IMR-90 (cell line): ENCODE measurements at regions not wholly inside any gene's neighbourhood (a gene's known extent, or its start where the extent isn't known, plus 50 kb on each side); places are given as distances from the start of the nearest gene placed in this dataset.
"Not testable (repeated sequence)": the region's sequence is repeated elsewhere in the genome, so short reads cannot be mapped to it uniquely, and the experiment has no call there.

Source experiments
- ATAC-seq: fragments of 200-7000 bp; cut with Tn5 transposase; 2 replicates; pipeline ENCODE4 v1.9.1; 2020; ENCODE audit warnings: low read depth, mild to moderate bottlenecking, moderate library complexity
- BruUV-seq: library from RNA; stranded (reverse); fragments of 400-500 nt; replicated peaks from 2 replicates; lab custom pipeline; 2021; lab: Mats Ljungman, UMichigan
- CTCF ChIA-PET: fragments of 300-600 bp; formaldehyde crosslinking; extraction: SDS; loops from one replicate; lab custom pipeline; 2021; ENCODE audit warnings: antibody characterized with exemption; lab: Yijun Ruan, JAX
- POLR2A ChIA-PET: fragments of 300-600 bp; sonication (Branson Sonifier 250); formaldehyde crosslinking; loops from one replicate; lab custom pipeline; 2022; ENCODE audit warnings: antibody characterized with exemption; ENCODE audit not compliant: unreplicated experiment; lab: Charles Lee
- DNase-seq: peaks from one replicate; pipeline ENCODE4 v3.0.0; 2013
- H2AFZ ChIP-seq: replicated peaks from 2 replicates; pipeline ENCODE3; 2013; ENCODE audit warnings: low read length, mild to moderate bottlenecking; ENCODE audit not compliant: poor library complexity
- H2AK5ac ChIP-seq: 2 replicates; pipeline ENCODE4 v1.6.1; 2013; ENCODE audit warnings: low read depth, low read length, inconsistent platforms
- H2AK9ac ChIP-seq: replicated peaks from 2 replicates; pipeline ENCODE3; 2013; ENCODE audit warnings: mild to moderate bottlenecking, low read depth, low read length, moderate library complexity; ENCODE audit not compliant: poor library complexity
- H2BK120ac ChIP-seq: 2 replicates; pipeline ENCODE4 v1.6.1; 2013; ENCODE audit warnings: low read depth, low read length, inconsistent platforms
- H2BK15ac ChIP-seq: 3 replicates; pipeline ENCODE4 v1.6.1; 2013; ENCODE audit warnings: low read depth, low read length, inconsistent platforms
- H2BK20ac ChIP-seq: 2 replicates; pipeline ENCODE4 v1.6.1; 2013; ENCODE audit warnings: low read depth, mild to moderate bottlenecking, inconsistent platforms, low read length, moderate library complexity
- H2BK5ac ChIP-seq: 2 replicates; pipeline ENCODE4 v1.6.1; 2013; ENCODE audit warnings: mild to moderate bottlenecking, low read depth, low read length, inconsistent platforms; ENCODE audit not compliant: poor library complexity, severe bottlenecking
- H3K14ac ChIP-seq: replicated peaks from 2 replicates; pipeline ENCODE4 v1.6.1; 2013; ENCODE audit warnings: low read depth, low read length, inconsistent platforms
- H3K18ac ChIP-seq: 2 replicates; pipeline ENCODE4 v1.6.1; 2013; ENCODE audit warnings: low read depth, low read length, control low read depth
- H3K23ac ChIP-seq: 2 replicates; pipeline ENCODE4 v1.6.1; 2013; ENCODE audit warnings: low read depth, low read length, inconsistent platforms
- H3K27ac ChIP-seq: 2 replicates; pipeline ENCODE4 v1.5.1; 2013; ENCODE audit warnings: mild to moderate bottlenecking, control low read depth, low read length; ENCODE audit not compliant: insufficient read depth
- H3K27me3 ChIP-seq: 2 replicates; pipeline ENCODE4 v1.6.1; 2013; ENCODE audit warnings: low read length; ENCODE audit not compliant: control insufficient read depth, insufficient read depth
- H3K36me3 ChIP-seq: 2 replicates; pipeline ENCODE4 v1.6.1; 2013; ENCODE audit warnings: low read length, mixed read lengths; ENCODE audit not compliant: control insufficient read depth, insufficient read depth
- H3K4ac ChIP-seq: 2 replicates; pipeline ENCODE4 v1.6.1; 2013; ENCODE audit warnings: low read depth, low read length, inconsistent platforms
- H3K4me1 ChIP-seq: 2 replicates; pipeline ENCODE4 v1.6.1; 2013; ENCODE audit warnings: low read length, mixed read lengths; ENCODE audit not compliant: control insufficient read depth, insufficient read depth
- H3K4me2 ChIP-seq: 2 replicates; pipeline ENCODE4 v1.6.1; 2013; ENCODE audit warnings: low read depth, mild to moderate bottlenecking, control low read depth, low read length, moderate library complexity
- H3K4me3 ChIP-seq: 2 replicates; pipeline ENCODE4 v1.5.1; 2013; ENCODE audit warnings: low read depth, mild to moderate bottlenecking, control low read depth, low read length, moderate library complexity; ENCODE audit not compliant: insufficient read depth
- H3K56ac ChIP-seq: 2 replicates; pipeline ENCODE4 v1.6.1; 2013; ENCODE audit warnings: low read length, inconsistent platforms; ENCODE audit not compliant: insufficient read depth; ENCODE audit errors: extremely low read depth
- H3K79me1 ChIP-seq, 2 experiments: 2 replicates each; pipeline ENCODE4 v1.6.1; 2013; ENCODE audit warnings: low read length in 2 of 2, inconsistent platforms in 1 of 2, low read depth in 1 of 2
- H3K9ac ChIP-seq: 2 replicates; pipeline ENCODE4 v1.6.1; 2013; ENCODE audit warnings: low read depth, low read length, control low read depth
- H3K9me1 ChIP-seq: 2 replicates; pipeline ENCODE4 v1.6.1; 2013; ENCODE audit warnings: low read length, inconsistent platforms; ENCODE audit not compliant: insufficient read depth
- H3K9me3 ChIP-seq: 2 replicates; pipeline ENCODE4 v1.6.1; 2013; ENCODE audit warnings: low read length; ENCODE audit not compliant: control insufficient read depth, insufficient read depth
- H4K20me1 ChIP-seq: 2 replicates; pipeline ENCODE4 v1.6.1; 2013; ENCODE audit warnings: low read length, inconsistent platforms; ENCODE audit not compliant: insufficient read depth
- H4K5ac ChIP-seq: 2 replicates; pipeline ENCODE4 v1.6.1; 2013; ENCODE audit warnings: mild to moderate bottlenecking, low read depth, low read length, control low read depth
- H4K8ac ChIP-seq, 2 experiments: 2 replicates each; pipeline ENCODE4 v1.6.1; 2013; ENCODE audit warnings: low read depth in 2 of 2, low read length in 2 of 2, control low read depth in 1 of 2, inconsistent platforms in 1 of 2
- H4K91ac ChIP-seq: 2 replicates; pipeline ENCODE4 v1.6.1; 2013; ENCODE audit warnings: low read depth, low read length, inconsistent platforms; ENCODE audit not compliant: insufficient read depth
- MAFK ChIP-seq: IDR thresholded peaks from 2 replicates; pipeline ENCODE4 v1.6.1; 2012; ENCODE audit warnings: low read depth, low read length, improper control_type of control experiment
- WGBS, 2 experiments: methylation state at CpG; one replicate each; pipeline versions ENCODE4 v1.1.5 to v1.1.7; 2013; ENCODE audit warnings: missing lambda C conversion rate in 2 of 2; ENCODE audit not compliant: insufficient read length in 1 of 2; ENCODE audit errors: extremely low coverage in 2 of 2; 5-methylcytosine and 5-hydroxymethylcytosine counted together
- dilution Hi-C: fragments of 300-500 bp; cut with HindIII; formaldehyde crosslinking; loops from one replicate; pipeline ENCODE4 v1.14.3; 2018; ENCODE audit warnings: low sequenced_read_pairs; ENCODE audit not compliant: unreplicated experiment
- in situ Hi-C: fragments of 300-500 bp; cut with MboI; formaldehyde crosslinking; loops from 3 replicates; pipeline ENCODE4 v1.14.3; 2019; ENCODE audit warnings: low sequenced_read_pairs, inconsistent platforms, mixed read lengths
- intact Hi-C: fragments of 100-400 bp; cut with micrococcal nuclease; formaldehyde crosslinking; loops from 2 replicates; pipeline ENCODE4 v1.10.0; 2022

DNA sequence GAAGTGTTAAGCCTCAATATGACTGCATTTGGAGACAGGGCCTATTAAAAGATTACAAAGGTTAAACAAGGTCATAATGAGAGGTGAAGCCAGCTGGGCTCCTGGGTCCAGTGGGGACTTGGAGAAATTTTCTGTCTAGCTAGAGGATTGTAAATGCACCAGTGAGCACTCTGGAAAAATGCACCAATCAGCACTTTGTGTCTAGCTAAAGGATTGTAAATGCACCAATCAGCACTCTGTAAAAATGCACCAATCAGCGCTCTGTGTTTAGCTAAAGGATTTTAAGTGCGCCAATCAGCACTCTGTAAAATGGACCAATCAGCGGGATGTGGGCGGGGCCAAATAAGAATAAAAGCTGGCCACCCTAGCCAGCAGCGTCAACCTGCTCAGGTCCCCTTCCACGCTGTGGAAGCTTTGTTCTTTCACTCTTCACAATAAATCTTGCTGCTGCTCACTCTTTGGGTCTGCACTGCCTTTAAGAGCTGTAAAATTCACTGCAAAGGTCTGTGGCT lies 150.3 kb downstream of the MRPS30 start:
- in situ Hi-C loops, H3K36me3 ChIP-seq, H3K27ac ChIP-seq, H2AK9ac ChIP-seq, H2AFZ ChIP-seq, H3K14ac ChIP-seq, DNase-seq, H3K4me3 ChIP-seq, BruUV-seq, H3K4me1 ChIP-seq, H3K23ac ChIP-seq, H2BK5ac ChIP-seq, CTCF ChIA-PET, H3K27me3 ChIP-seq, H3K56ac ChIP-seq, H4K5ac ChIP-seq, H4K91ac ChIP-seq, intact Hi-C loops, H3K18ac ChIP-seq, dilution Hi-C loops, H2BK120ac ChIP-seq, ATAC-seq, H3K9me1 ChIP-seq, H2BK15ac ChIP-seq, H4K20me1 ChIP-seq, H3K79me1 ChIP-seq, H2AK5ac ChIP-seq, H2BK20ac ChIP-seq, POLR2A ChIA-PET, H4K8ac ChIP-seq, H3K9me3 ChIP-seq, H3K4me2 ChIP-seq, H3K4ac ChIP-seq, H3K9ac ChIP-seq: not testable (repeated sequence)
- peak; percentile 64 for TF ChIP-seq MAFK
- 73% methylated on average over 4 of the region's 6 CpGs; no CpG with 5 or more reads in 1 of the 2 experiments for WGBS, 2 experiments
